ENCODE measurements at regions not wholly inside any gene's neighbourhood (a gene's known extent, or its start where the extent isn't known, plus 50 kb on each side); places are given as distances from the start of the nearest gene placed in this dataset.

DNA sequence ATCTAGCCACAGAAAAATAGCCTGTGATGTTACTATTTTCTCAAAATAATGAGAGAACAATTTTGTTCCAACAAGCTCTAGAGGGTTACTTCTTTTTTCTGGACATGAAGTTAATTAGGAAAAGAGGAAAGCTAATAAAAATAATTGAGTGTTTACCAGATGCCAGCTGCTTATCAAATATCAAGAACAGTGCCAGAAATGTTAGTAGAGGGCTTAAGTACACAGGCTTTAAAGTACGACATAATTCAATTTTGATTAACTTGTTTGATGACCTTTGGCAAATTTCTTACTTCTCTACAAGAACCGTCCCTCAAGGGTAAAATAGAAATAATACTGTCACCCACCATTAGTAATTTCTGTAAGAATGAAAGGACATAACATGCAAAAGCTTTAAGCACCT lies 977.0 kb downstream of the FSTL5 start:
- no peaks in the 10 kb centered on the region for H3K9me3 ChIP-seq (replicated peaks)
- H3K4me3 ChIP-seq: no peak overlapping the region
- TF ChIP-seq, protein P1, sequence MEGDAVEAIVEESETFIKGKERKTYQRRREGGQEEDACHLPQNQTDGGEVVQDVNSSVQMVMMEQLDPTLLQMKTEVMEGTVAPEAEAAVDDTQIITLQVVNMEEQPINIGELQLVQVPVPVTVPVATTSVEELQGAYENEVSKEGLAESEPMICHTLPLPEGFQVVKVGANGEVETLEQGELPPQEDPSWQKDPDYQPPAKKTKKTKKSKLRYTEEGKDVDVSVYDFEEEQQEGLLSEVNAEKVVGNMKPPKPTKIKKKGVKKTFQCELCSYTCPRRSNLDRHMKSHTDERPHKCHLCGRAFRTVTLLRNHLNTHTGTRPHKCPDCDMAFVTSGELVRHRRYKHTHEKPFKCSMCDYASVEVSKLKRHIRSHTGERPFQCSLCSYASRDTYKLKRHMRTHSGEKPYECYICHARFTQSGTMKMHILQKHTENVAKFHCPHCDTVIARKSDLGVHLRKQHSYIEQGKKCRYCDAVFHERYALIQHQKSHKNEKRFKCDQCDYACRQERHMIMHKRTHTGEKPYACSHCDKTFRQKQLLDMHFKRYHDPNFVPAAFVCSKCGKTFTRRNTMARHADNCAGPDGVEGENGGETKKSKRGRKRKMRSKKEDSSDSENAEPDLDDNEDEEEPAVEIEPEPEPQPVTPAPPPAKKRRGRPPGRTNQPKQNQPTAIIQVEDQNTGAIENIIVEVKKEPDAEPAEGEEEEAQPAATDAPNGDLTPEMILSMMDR (IDR thresholded peaks at IDR 0.05; ENCODE audit: borderline replicate concordance): no peak
- H3K4me1 ChIP-seq: no peaks in the 10 kb centered on the region
- H3K27me3 ChIP-seq (ENCODE audit: low read depth): no peaks in the 10 kb centered on the region
- H3K36me3 ChIP-seq: no peaks in the 10 kb centered on the region
- DNase-seq: no peak
- intact Hi-C loops (cut with micrococcal nuclease): no loop called here
- no peak overlapping the region for H3K27ac ChIP-seq (replicated peaks)

DNA sequence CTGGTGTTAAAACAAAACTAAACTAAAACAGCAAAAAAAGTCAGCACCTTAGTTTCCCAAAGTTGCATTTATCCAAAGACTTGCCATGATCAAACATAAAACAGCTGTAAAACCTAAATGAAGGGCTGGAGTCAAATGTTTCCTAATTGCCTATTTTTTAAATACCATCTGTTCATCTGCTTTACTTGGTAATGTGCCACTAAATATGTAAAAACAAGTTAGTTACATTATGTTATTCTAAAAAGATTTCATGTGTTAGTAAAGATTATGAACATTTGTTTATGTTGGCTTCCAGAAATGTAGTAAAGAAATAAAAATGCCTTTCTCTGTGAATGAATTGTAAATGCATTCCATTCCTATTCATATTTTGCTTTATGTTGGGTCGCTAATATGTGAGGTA lies 977.8 kb downstream of the FSTL5 start:
- H3K27me3 ChIP-seq (ENCODE audit: low read depth): no peaks in the 10 kb centered on the region
- H3K36me3 ChIP-seq: no peaks in the 10 kb centered on the region
- H3K4me1 ChIP-seq: no peaks in the 10 kb centered on the region
- TF ChIP-seq, protein P1 (IDR thresholded peaks at IDR 0.05; ENCODE audit: borderline replicate concordance): no peak
- H3K9me3 ChIP-seq (replicated peaks): no peaks in the 10 kb centered on the region
- no peak for DNase-seq
- intact Hi-C loops (cut with micrococcal nuclease): no loop called here
- no peak overlapping the region for H3K4me3 ChIP-seq
- H3K27ac ChIP-seq (replicated peaks): no peak overlapping the region

DNA sequence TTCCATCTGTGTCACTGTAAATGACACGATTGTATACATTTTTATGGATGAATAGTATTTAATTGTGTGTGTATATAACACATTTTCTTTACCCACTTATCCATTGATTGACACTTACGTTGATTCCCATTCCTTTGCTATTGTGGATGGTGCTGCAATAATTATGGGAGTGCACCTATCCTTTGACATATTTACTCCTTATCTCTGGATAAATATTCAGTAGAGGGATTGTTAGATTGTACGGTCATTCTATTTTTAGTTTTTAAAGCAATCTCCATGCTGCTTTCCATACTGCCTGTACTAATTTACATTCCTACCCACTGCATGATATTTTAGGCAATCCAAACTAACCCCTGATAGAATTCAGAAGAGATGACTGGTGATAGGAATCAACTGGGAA lies 980.1 kb downstream of the FSTL5 start:
- Histone ChIP-seq H3K4me1 (no peaks in the 10 kb centered on the region), H3K9me3 (replicated peaks) (peaks cover 6% of the 10 kb centered on the region), H3K4me3 (no peak overlapping the region), H3K36me3 (no peaks in the 10 kb centered on the region), H3K27me3 (ENCODE audit: low read depth) (no peaks in the 10 kb centered on the region), H3K27ac (replicated peaks) (no peak overlapping the region)
- TF ChIP-seq, protein P1 (IDR thresholded peaks at IDR 0.05; ENCODE audit: borderline replicate concordance): no peak
- intact Hi-C loops (cut with micrococcal nuclease): no loop called here
- no peak for DNase-seq

DNA sequence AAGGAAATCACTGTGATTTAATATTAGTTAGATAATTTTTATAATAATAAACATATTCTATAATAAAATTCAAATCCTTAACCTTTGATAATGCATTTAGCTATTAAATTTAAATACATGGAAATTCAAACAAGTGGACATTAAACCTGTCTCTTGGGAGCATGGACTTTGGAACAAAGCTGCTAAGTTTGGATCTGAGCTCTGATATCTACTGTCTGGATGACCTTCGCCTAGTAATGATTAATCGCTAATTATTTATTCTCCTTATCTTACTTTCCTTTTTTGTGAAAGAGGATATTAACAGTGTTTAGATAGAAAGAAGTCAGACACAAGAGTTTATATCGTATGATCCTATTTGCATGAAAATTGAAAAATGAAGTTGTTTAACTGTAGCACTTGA lies 980.9 kb downstream of the FSTL5 start:
- intact Hi-C loops (cut with micrococcal nuclease): no loop called here
- Histone ChIP-seq H3K27me3 (ENCODE audit: low read depth) (no peaks in the 10 kb centered on the region), H3K27ac (replicated peaks) (no peak overlapping the region), H3K9me3 (replicated peaks) (peaks cover 6% of the 10 kb centered on the region), H3K4me1 (no peaks in the 10 kb centered on the region), H3K36me3 (no peaks in the 10 kb centered on the region), H3K4me3 (no peak overlapping the region)
- no peak for DNase-seq
- TF ChIP-seq, protein P1 (IDR thresholded peaks at IDR 0.05; ENCODE audit: borderline replicate concordance): no peak

DNA sequence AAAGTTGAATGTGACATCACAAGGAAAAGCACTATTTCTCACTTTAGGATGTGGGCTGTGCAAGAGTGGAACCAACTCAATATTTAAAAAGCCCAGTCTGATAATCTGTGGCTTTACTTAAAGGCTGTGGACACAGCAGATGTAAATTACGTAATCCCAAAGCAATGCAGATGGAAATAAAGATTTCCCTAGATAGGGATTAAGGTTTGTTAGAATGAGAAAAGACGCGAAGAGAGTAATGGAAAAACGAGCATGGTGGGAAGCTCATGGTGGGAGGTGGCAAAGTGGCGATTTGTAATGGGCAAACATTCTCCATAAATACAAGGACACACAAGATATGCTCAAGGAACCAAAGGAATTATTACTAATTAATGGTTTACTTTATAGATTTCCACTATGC lies 985.5 kb downstream of the FSTL5 start:
- H3K36me3 ChIP-seq: no peaks in the 10 kb centered on the region
- intact Hi-C loops (cut with micrococcal nuclease): no loop called here
- H3K9me3 ChIP-seq (replicated peaks): peaks cover 6% of the 10 kb centered on the region

More for the DNA sequence above, 985.5 kb downstream of the FSTL5 start:
- DNase-seq: no peak
- Histone ChIP-seq H3K27me3 (ENCODE audit: low read depth) (no peaks in the 10 kb centered on the region), H3K4me1 (no peaks in the 10 kb centered on the region), H3K4me3 (no peak overlapping the region), H3K27ac (replicated peaks) (no peak overlapping the region)
- TF ChIP-seq, protein P1 (IDR thresholded peaks at IDR 0.05; ENCODE audit: borderline replicate concordance): no peak

Measured in left ventricle myocardium inferior (tissue), 1 donor.